Tibial nerve (tissue), 3 donors: ENCODE measurements at regions not wholly inside any gene's neighbourhood (a gene's known extent, or its start where the extent isn't known, plus 50 kb on each side); places are given as distances from the start of the nearest gene placed in this dataset.

Experiments used
- POLR2A ChIP-seq, 2 donors: fragments of 450-650 bp; IDR thresholded peaks; one replicate each; pipeline ENCODE4 v1.6.1; 2017; ENCODE audit warnings: antibody characterized with exemption in 2 of 2, mild to moderate bottlenecking in 2 of 2, moderate library complexity in 2 of 2
- TF ChIP-seq, protein P1 (sequence below), 5 experiments: fragments of 200-600 bp in 3 of 5; fragments of 450-650 bp in 2 of 5; sonication (generic) in 3 of 5; IDR thresholded peaks; one replicate each; pipeline ENCODE4 v1.5.1; 2016 to 2019; ENCODE audit warnings: antibody characterized with exemption in 5 of 5, mild to moderate bottlenecking in 3 of 5, moderate library complexity in 2 of 5

DNA sequence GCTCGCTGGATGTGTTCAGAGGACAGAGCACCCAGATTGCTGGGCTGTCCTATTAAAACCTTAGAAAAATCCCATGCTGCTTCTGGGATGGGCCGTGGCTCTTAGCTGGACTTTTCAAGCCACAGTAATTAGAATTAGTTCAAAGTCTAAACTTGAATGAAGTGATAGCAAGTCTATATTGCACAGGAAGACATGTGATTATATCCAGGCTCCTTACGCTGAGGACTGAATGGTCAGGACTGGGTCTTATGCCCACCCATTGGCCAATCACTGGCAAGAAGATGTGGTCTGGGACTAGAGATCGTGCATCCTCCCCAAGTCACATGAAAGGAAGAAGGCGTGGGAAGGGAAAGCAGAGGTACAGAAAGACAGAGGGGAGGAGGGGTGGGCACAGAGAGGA is 227.6 kb downstream of the FAM43A start:
- TF ChIP-seq POLR2A (IDR thresholded peaks at IDR 0.05) = no peak
- TF ChIP-seq, protein P1, sequence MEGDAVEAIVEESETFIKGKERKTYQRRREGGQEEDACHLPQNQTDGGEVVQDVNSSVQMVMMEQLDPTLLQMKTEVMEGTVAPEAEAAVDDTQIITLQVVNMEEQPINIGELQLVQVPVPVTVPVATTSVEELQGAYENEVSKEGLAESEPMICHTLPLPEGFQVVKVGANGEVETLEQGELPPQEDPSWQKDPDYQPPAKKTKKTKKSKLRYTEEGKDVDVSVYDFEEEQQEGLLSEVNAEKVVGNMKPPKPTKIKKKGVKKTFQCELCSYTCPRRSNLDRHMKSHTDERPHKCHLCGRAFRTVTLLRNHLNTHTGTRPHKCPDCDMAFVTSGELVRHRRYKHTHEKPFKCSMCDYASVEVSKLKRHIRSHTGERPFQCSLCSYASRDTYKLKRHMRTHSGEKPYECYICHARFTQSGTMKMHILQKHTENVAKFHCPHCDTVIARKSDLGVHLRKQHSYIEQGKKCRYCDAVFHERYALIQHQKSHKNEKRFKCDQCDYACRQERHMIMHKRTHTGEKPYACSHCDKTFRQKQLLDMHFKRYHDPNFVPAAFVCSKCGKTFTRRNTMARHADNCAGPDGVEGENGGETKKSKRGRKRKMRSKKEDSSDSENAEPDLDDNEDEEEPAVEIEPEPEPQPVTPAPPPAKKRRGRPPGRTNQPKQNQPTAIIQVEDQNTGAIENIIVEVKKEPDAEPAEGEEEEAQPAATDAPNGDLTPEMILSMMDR (IDR thresholded peaks at IDR 0.05) = no peak
